BJ (cell line): ENCODE measurements at regions not wholly inside any gene's neighbourhood (a gene's known extent, or its start where the extent isn't known, plus 50 kb on each side); places are given as distances from the start of the nearest gene placed in this dataset.

Experiments used
- CTCF ChIA-PET: fragments of 350-600 bp; formaldehyde crosslinking; extraction: SDS; loops from one replicate; lab custom pipeline; 2021; ENCODE audit warnings: antibody characterized with exemption, inconsistent platforms; lab: Yijun Ruan, JAX
- POLR2A ChIA-PET: fragments of 300-600 bp; sonication (Branson Sonifier 250); formaldehyde crosslinking; extraction: SDS; loops from one replicate; lab custom pipeline; 2021; ENCODE audit warnings: antibody characterized with exemption; lab: Charles Lee
- DNase-seq: peaks from one replicate; pipeline ENCODE4 v3.0.0-alpha.2; 2011; ENCODE audit warnings: low read depth
- H3K27me3 ChIP-seq: 2 replicates; pipeline ENCODE4 v1.6.0; 2011; ENCODE audit warnings: low read length; ENCODE audit not compliant: control insufficient read depth, insufficient read depth
- H3K36me3 ChIP-seq: 2 replicates; pipeline ENCODE4 v1.5.1; 2011; ENCODE audit warnings: low read length; ENCODE audit not compliant: control insufficient read depth, insufficient read depth
- H3K4me3 ChIP-seq: 2 replicates; pipeline ENCODE4 v1.5.1; 2011; ENCODE audit warnings: low read depth, mild to moderate bottlenecking, control low read depth, low read length
- TF ChIP-seq, protein P1 (sequence below): IDR thresholded peaks from 2 replicates; pipeline ENCODE4 v1.5.1; 2011; ENCODE audit warnings: low read depth, mild to moderate bottlenecking, control low read depth, inconsistent platforms, low read length, moderate library complexity; ENCODE audit not compliant: insufficient read depth

DNA sequence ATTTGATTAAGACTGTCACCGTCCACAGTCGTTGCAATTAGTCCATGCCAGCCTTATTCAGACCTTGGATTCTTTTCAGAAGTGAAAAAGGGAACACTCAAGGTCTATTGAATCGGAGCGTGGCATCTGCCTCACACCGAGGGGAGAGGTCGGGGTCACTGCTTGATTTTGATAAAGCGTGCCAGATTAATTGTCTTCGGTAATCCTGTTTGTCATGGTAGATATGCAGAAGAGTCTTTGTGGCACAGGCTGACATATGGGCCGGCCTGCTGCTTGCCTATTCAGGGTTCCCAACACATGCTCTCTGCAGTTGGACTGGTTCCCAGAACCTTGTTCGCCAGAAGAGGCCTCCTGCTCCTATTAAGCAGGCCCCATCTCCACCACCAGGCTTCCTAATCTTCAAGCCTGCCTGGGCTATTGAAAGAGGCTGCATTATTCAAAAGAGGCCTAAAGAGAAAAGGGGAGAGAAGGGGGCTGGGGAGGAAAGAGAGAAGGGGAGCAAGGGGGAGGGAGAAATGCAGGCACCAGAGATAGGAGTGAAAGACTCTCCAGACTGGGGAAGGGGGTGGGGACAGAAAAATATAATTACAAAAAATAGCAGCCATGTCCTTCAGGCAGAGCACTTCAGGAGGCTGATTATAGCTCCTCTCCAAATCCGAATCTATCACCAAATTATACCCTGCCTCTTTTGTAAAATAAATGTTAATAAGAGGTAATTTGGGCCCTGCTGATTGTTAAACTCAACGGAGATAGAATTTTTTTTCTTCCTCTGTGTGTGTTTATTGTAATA is 611.3 kb downstream of the HDGFL1 start:
- ChIA-PET POLR2A (no interaction called here), CTCF (interaction anchor here (0.7 kb wide), 1 partner anchor 13 kb away, joined by 3 read pairs; no protein-coding TSS in a partner anchor)
- TF ChIP-seq, protein P1, sequence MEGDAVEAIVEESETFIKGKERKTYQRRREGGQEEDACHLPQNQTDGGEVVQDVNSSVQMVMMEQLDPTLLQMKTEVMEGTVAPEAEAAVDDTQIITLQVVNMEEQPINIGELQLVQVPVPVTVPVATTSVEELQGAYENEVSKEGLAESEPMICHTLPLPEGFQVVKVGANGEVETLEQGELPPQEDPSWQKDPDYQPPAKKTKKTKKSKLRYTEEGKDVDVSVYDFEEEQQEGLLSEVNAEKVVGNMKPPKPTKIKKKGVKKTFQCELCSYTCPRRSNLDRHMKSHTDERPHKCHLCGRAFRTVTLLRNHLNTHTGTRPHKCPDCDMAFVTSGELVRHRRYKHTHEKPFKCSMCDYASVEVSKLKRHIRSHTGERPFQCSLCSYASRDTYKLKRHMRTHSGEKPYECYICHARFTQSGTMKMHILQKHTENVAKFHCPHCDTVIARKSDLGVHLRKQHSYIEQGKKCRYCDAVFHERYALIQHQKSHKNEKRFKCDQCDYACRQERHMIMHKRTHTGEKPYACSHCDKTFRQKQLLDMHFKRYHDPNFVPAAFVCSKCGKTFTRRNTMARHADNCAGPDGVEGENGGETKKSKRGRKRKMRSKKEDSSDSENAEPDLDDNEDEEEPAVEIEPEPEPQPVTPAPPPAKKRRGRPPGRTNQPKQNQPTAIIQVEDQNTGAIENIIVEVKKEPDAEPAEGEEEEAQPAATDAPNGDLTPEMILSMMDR = peak; percentile 38; the same call in 1 of the 2 replicates

DNA sequence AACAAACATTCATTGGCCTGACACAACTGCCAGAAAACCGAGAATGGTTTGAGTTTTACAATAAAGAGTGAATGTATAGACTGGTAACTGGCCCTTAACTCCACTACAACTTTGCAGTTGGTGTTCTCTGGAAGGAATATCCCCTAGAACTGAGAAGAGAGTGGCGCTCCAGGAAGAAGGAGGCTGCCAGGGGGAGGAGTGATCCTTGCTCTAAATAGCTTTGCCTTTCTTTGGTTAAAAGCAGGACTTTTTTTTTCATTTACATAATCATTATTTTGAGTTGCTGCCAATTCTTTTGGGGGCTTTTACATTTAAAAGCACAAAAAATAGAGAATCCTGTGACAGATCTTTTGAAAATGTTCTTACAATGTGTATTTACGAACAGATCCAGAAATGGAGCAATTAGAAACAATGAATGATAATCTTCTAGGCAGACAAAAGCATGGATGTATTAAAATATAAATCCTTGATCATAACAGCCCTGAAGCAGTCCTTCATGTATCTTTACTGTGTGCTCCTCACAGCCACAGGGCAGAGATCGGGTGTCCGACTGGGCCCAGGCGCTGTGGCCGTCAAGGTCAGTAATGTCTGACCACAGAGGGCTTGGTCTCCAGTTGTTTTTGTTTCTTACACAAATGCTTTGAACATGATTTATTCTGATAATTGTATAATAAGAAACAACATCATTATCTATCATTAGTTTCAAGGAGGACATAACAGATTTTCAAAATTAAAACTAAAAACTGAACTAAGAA is 612.2 kb downstream of the HDGFL1 start:
- H3K27me3 ChIP-seq = no peaks in the 10 kb centered on the region
- no peak overlapping the region for H3K4me3 ChIP-seq
- no peaks in the 10 kb centered on the region for H3K36me3 ChIP-seq
- POLR2A ChIA-PET = no interaction called here
- CTCF ChIA-PET = interaction anchor here (0.7 to 1.2 kb wide), 2 partner anchors 13 to 131 kb away, joined by 3 read pairs; no protein-coding TSS in a partner anchor
- TF ChIP-seq, protein P1 = no peak
- DNase-seq = no peak

More for the DNA sequence above, 611.3 kb downstream of the HDGFL1 start:
- no peaks in the 10 kb centered on the region for H3K36me3 ChIP-seq
- no peak overlapping the region for H3K4me3 ChIP-seq
- peak; percentile 36 for DNase-seq
- no peaks in the 10 kb centered on the region for H3K27me3 ChIP-seq

- no peak overlapping the region for H3K4me3 ChIP-seq
- DNase-seq = no peak
- ChIA-PET POLR2A (no interaction called here), CTCF (no interaction called here)
- no peaks in the 10 kb centered on the region for H3K27me3 ChIP-seq
- H3K36me3 ChIP-seq = no peaks in the 10 kb centered on the region
- TF ChIP-seq, protein P1 = no peak
Measured at GRCh38 chr6:23183846-23184245, 614.5 kb downstream of the HDGFL1 start.

- no peak for DNase-seq
- Histone ChIP-seq H3K27me3 (no peaks in the 10 kb centered on the region), H3K36me3 (no peaks in the 10 kb centered on the region), H3K4me3 (no peak overlapping the region)
- CTCF ChIA-PET = no interaction called here
- TF ChIP-seq, protein P1 = no peak
- POLR2A ChIA-PET = no interaction called here
Measured at GRCh38 chr6:23184351-23184750, 615.0 kb downstream of the HDGFL1 start.

DNA sequence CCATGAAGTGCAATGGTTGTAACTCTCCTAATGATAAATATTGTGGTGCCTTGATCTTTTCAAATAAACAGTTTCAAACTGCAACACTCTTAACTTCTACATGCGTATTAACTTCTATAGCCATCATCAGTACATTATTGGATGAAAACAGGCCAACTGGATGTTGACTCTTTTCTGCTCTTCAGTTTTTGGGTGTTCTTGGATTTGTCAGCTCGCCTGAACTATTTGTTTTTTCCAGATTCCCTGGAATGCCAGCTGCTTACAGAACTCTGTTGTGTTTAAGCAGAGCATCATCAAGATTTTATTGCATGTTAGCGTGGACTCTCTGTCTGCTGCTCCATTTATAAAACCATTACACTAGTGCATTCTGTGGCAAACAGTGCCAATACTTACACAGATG is 626.1 kb downstream of the HDGFL1 start:
- H3K4me3 ChIP-seq = no peak overlapping the region
- ChIA-PET POLR2A (no interaction called here), CTCF (no interaction called here)
- TF ChIP-seq, protein P1 = no peak
- H3K36me3 ChIP-seq = no peaks in the 10 kb centered on the region
- no peak for DNase-seq
- H3K27me3 ChIP-seq = no peaks in the 10 kb centered on the region
